ENCODE measurements at regions not wholly inside any gene's neighbourhood (a gene's known extent, or its start where the extent isn't known, plus 50 kb on each side); places are given as distances from the start of the nearest gene placed in this dataset.

- H3K56ac ChIP-seq (ENCODE audit: extremely low read depth, insufficient read depth, low read length): no peak overlapping the region
- no peak overlapping the region for H2AFZ ChIP-seq (replicated peaks; ENCODE audit: low read length, poor library complexity)
- no peak overlapping the region for H2BK120ac ChIP-seq (ENCODE audit: low read depth, low read length)
- no peaks in the 10 kb centered on the region for H3K9me1 ChIP-seq (ENCODE audit: insufficient read depth, low read length)
- H3K27ac ChIP-seq (ENCODE audit: insufficient read depth, low read length): no peak overlapping the region
- H2BK20ac ChIP-seq (ENCODE audit: low read depth, low read length): no peak overlapping the region
- no peak overlapping the region for H3K4ac ChIP-seq (ENCODE audit: low read depth, low read length)
- intact Hi-C loops (cut with micrococcal nuclease): no loop called here
- no peak overlapping the region for H3K18ac ChIP-seq (ENCODE audit: low read depth, low read length)
- H2AK5ac ChIP-seq (ENCODE audit: low read depth, low read length): no peak overlapping the region
- H3K27me3 ChIP-seq (ENCODE audit: control insufficient read depth, insufficient read depth, low read length): no peaks in the 10 kb centered on the region
- no peak overlapping the region for H2BK5ac ChIP-seq (ENCODE audit: low read depth, low read length, poor library complexity, severe bottlenecking)
- no peaks in the 10 kb centered on the region for H4K20me1 ChIP-seq (ENCODE audit: insufficient read depth, low read length)
- H3K14ac ChIP-seq (replicated peaks; ENCODE audit: low read depth, low read length): no peak overlapping the region
- no peak overlapping the region for H4K91ac ChIP-seq (ENCODE audit: insufficient read depth, low read depth, low read length)
- no peak overlapping the region for H3K9ac ChIP-seq (ENCODE audit: low read depth, low read length)
- BruUV-seq (replicated peaks): no TSS peak
- no peak overlapping the region for H3K23ac ChIP-seq (ENCODE audit: low read depth, low read length)
- dilution Hi-C loops (cut with HindIII; ENCODE audit: low sequenced_read_pairs, unreplicated experiment): no loop called here
- peaks cover 2% of the 10 kb centered on the region; the same call in 1 of the 2 replicates for H3K9me3 ChIP-seq (ENCODE audit: control insufficient read depth, insufficient read depth, low read length)
- ChIA-PET CTCF (no interaction called here), POLR2A (ENCODE audit: unreplicated experiment) (no interaction called here)
- WGBS, 2 experiments (ENCODE audit: extremely low coverage in 2 of 2, insufficient read length in 1 of 2): no CpG with 5 or more reads among the region's 3 CpGs
- H2AK9ac ChIP-seq (replicated peaks; ENCODE audit: low read depth, low read length, poor library complexity): no peak overlapping the region
- H4K5ac ChIP-seq (ENCODE audit: low read depth, low read length): no peak overlapping the region
- no peak overlapping the region for H3K4me2 ChIP-seq (ENCODE audit: low read depth, low read length)
- no peak overlapping the region for H2BK15ac ChIP-seq (ENCODE audit: low read depth, low read length)
- H3K4me3 ChIP-seq (ENCODE audit: insufficient read depth, low read depth, low read length): no peak overlapping the region
- TF ChIP-seq MAFK (IDR thresholded peaks at IDR 0.05; ENCODE audit: low read depth, low read length) (no peak), CHD1 (IDR thresholded peaks at IDR 0.05; ENCODE audit: low read depth, low read length) (no peak), RFX5 (IDR thresholded peaks at IDR 0.05; ENCODE audit: low read depth, low read length) (no peak), FOS (IDR thresholded peaks at IDR 0.05; ENCODE audit: low read depth, low read length) (no peak), MAZ (IDR thresholded peaks at IDR 0.05; ENCODE audit: borderline replicate concordance, low read depth, low read length) (no peak), SMC3 (IDR thresholded peaks at IDR 0.05; ENCODE audit: low read depth, low read length) (no peak), NFE2L2 (IDR thresholded peaks at IDR 0.05; ENCODE audit: low read depth, low read length) (no peak), BHLHE40 (IDR thresholded peaks at IDR 0.05; ENCODE audit: low read depth, low read length) (no peak), CTCF (conservative IDR thresholded peaks at IDR 0.05; ENCODE audit: low read depth, low read length) (no peak)
- TF ChIP-seq, protein P1, sequence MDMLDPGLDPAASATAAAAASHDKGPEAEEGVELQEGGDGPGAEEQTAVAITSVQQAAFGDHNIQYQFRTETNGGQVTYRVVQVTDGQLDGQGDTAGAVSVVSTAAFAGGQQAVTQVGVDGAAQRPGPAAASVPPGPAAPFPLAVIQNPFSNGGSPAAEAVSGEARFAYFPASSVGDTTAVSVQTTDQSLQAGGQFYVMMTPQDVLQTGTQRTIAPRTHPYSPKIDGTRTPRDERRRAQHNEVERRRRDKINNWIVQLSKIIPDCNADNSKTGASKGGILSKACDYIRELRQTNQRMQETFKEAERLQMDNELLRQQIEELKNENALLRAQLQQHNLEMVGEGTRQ (IDR thresholded peaks at IDR 0.05; ENCODE audit: low read depth, low read length): no peak
- in situ Hi-C loops (cut with MboI; ENCODE audit: low sequenced_read_pairs): no loop called here
- ATAC-seq (ENCODE audit: low read depth) (no peak), DNase-seq (no peak)
- no peaks in the 10 kb centered on the region for H3K79me1 ChIP-seq (ENCODE audit: low read depth in 1 of 2, low read length in 2 of 2)
- H3K36me3 ChIP-seq (ENCODE audit: control insufficient read depth, insufficient read depth, low read length): no peaks in the 10 kb centered on the region
- H4K8ac ChIP-seq (ENCODE audit: low read depth in 2 of 2, low read length in 2 of 2): no peak overlapping the region
- H3K4me1 ChIP-seq (ENCODE audit: control insufficient read depth, insufficient read depth, low read length): no peaks in the 10 kb centered on the region
These were observed 2212.7 kb upstream of the PCDH20 start for GRCh38 chr13:63628310-63628709.
